HG03064 (cell line): ENCODE measurements at regions not wholly inside any gene's neighbourhood (a gene's known extent, or its start where the extent isn't known, plus 50 kb on each side); places are given as distances from the start of the nearest gene placed in this dataset.

Experiments
- ATAC-seq: cut with Tn5 transposase; IDR thresholded peaks from one replicate; pipeline ENCODE4 v1.9.1; 2021; ENCODE audit warnings: low read depth; ENCODE audit not compliant: unreplicated experiment

GRCh38 chr2:189267925-189268579 lies 88.5 kb upstream of the COL5A2 start:
- no peak for ATAC-seq

- ATAC-seq = no peak
These were observed 89.2 kb upstream of the COL5A2 start for GRCh38 chr2:189268763-189269162.

- ATAC-seq = no peak
These were observed 94.2 kb upstream of the COL5A2 start for GRCh38 chr2:189273734-189274133.

GRCh38 chr2:189274361-189274760 lies 94.8 kb upstream of the COL5A2 start:
- ATAC-seq = no peak

- ATAC-seq = no peak
These were observed 96.7 kb upstream of the COL5A2 start for GRCh38 chr2:189276277-189276676.

- no peak for ATAC-seq
These were observed 101.6 kb upstream of the COL5A2 start for GRCh38 chr2:189281201-189281600.

GRCh38 chr2:189285349-189285748 lies 105.8 kb upstream of the COL5A2 start:
- ATAC-seq = no peak

GRCh38 chr2:189285962-189286645 lies 106.5 kb upstream of the COL5A2 start:
- no peak for ATAC-seq

GRCh38 chr2:189287363-189287762 lies 107.8 kb upstream of the COL5A2 start:
- ATAC-seq = no peak

- no peak for ATAC-seq
These were observed 108.5 kb upstream of the COL5A2 start for GRCh38 chr2:189287982-189288521.

- ATAC-seq = no peak
These were observed 111.9 kb upstream of the COL5A2 start for GRCh38 chr2:189291460-189291859.

GRCh38 chr2:189293164-189293563 lies 113.6 kb upstream of the COL5A2 start:
- ATAC-seq = no peak

GRCh38 chr2:189297446-189297845 lies 117.9 kb upstream of the COL5A2 start:
- ATAC-seq = no peak

GRCh38 chr2:189298038-189298437 lies 118.5 kb upstream of the COL5A2 start:
- no peak for ATAC-seq

GRCh38 chr2:189298481-189298880 lies 118.9 kb upstream of the COL5A2 start:
- ATAC-seq = no peak

GRCh38 chr2:189299974-189300373 lies 120.4 kb upstream of the COL5A2 start:
- no peak for ATAC-seq

GRCh38 chr2:189300916-189301315 lies 121.4 kb upstream of the COL5A2 start:
- no peak for ATAC-seq

- ATAC-seq = no peak
These were observed 122.8 kb upstream of the COL5A2 start for GRCh38 chr2:189302274-189302948.

GRCh38 chr2:189304360-189304759 lies 124.8 kb upstream of the COL5A2 start:
- ATAC-seq = no peak

GRCh38 chr2:189305291-189305943 lies 125.9 kb upstream of the COL5A2 start:
- no peak for ATAC-seq

- ATAC-seq = no peak
These were observed 127.0 kb upstream of the COL5A2 start for GRCh38 chr2:189306525-189306924.
